ENCODE measurements at regions not wholly inside any gene's neighbourhood (a gene's known extent, or its start where the extent isn't known, plus 50 kb on each side); places are given as distances from the start of the nearest gene placed in this dataset.

DNA sequence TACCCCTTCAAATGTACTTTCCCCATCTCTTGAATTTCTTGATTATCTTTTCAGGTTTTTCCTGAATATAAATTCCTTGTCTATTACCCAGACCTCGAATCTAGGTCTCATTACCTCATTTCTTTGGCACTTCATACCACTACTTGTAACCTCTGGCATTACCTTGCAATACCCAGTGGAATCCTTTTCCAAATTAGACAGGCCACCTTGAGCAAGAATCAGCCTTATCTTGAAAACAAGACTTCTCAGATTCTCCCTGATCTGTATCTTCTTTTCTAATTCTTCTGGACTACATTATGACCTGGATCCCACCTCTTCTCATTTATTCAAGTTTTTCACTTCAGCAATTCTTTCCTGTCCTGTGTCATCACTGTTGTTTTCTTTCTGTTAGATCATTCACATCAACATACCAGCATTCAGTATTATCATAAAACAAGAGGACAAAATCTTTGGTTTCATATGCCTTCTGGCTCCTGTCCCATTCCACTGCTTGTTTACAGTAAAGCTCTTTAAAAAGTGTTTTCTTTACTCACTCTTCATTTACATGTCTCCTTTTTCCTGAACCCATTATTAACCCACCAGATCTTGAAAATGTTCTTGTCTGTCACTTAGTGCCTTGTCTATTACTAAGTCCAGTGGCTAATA lies 275.6 kb upstream of the HS3ST1 start:
- no peak for TF ChIP-seq SUZ12 (IDR thresholded peaks at IDR 0.05; ENCODE audit: extremely low read depth, insufficient read depth, insufficient read length)
- no peak for TF ChIP-seq ZNF274 (IDR thresholded peaks at IDR 0.05; ENCODE audit: low read depth, low read length)

Data from NT2/D1 (cell line).